Keratinocyte (primary cell): ENCODE measurements at regions not wholly inside any gene's neighbourhood (a gene's known extent, or its start where the extent isn't known, plus 50 kb on each side); places are given as distances from the start of the nearest gene placed in this dataset.

Experiments used
- DNase-seq: peaks from one replicate; pipeline ENCODE4 v3.0.0-alpha.2; 2011; ENCODE audit warnings: low read depth, missing footprints, low spot score
- FAIRE-seq: peaks from 2 replicates; lab custom pipeline; 2011; peaks lifted over from hg19 to GRCh38; lab: Jason Lieb, UNC
- H2AFZ ChIP-seq: 2 replicates; pipeline ENCODE4 v1.6.0; 2012; ENCODE audit warnings: low read length, control low read depth, inconsistent platforms; ENCODE audit not compliant: control insufficient read depth
- H3K27ac ChIP-seq: 2 replicates; pipeline ENCODE4 v1.5.1; 2011; ENCODE audit warnings: low read length; ENCODE audit not compliant: control insufficient read depth, insufficient read depth
- H3K27me3 ChIP-seq: 3 replicates; pipeline ENCODE4 v1.6.0; 2011; ENCODE audit warnings: low read length; ENCODE audit not compliant: control insufficient read depth, insufficient read depth; ENCODE audit errors: extremely low read depth
- H3K36me3 ChIP-seq, 2 experiments: 2 replicates in 1 of 2; 3 replicates in 1 of 2; pipeline ENCODE4 v1.5.1; 2011; ENCODE audit warnings: low read length in 2 of 2, mild to moderate bottlenecking in 1 of 2; ENCODE audit not compliant: control insufficient read depth in 2 of 2, insufficient read depth in 2 of 2; ENCODE audit errors: extremely low read depth in 1 of 2
- H3K4me1 ChIP-seq: 3 replicates; pipeline ENCODE4 v1.5.1; 2011; ENCODE audit warnings: low read length; ENCODE audit not compliant: control insufficient read depth, insufficient read depth; ENCODE audit errors: extremely low read depth
- H3K4me2 ChIP-seq: 3 replicates; pipeline ENCODE4 v1.6.0; 2011; ENCODE audit warnings: low read depth, low read length; ENCODE audit not compliant: control insufficient read depth, insufficient read depth; ENCODE audit errors: extremely low read depth
- H3K4me3 ChIP-seq, 3 experiments: fragments of 200-600 bp in 1 of 3; sonication (generic) in 1 of 3; 2 replicates in 2 of 3; 3 replicates in 1 of 3; pipeline ENCODE4 v1.5.1; 2011 to 2016; ENCODE audit warnings: low read length in 3 of 3, mild to moderate bottlenecking in 3 of 3, control low read depth in 2 of 3, inconsistent platforms in 1 of 3, low read depth in 1 of 3, mixed read lengths in 1 of 3, mixed run types in 1 of 3, moderate library complexity in 1 of 3; ENCODE audit not compliant: control insufficient read depth in 2 of 3, insufficient read depth in 2 of 3; ENCODE audit errors: extremely low read depth in 1 of 3
- H3K79me2 ChIP-seq: 2 replicates; pipeline ENCODE4 v1.6.0; 2012; ENCODE audit warnings: low read length; ENCODE audit not compliant: control insufficient read depth, insufficient read depth
- H3K9ac ChIP-seq: 3 replicates; pipeline ENCODE4 v1.6.0; 2011; ENCODE audit warnings: low read length; ENCODE audit not compliant: control insufficient read depth, insufficient read depth; ENCODE audit errors: extremely low read depth
- H3K9me1 ChIP-seq: 3 replicates; pipeline ENCODE4 v1.6.0; 2011; ENCODE audit warnings: low read length; ENCODE audit not compliant: control insufficient read depth, insufficient read depth; ENCODE audit errors: extremely low read depth
- H3K9me3 ChIP-seq: 2 replicates; pipeline ENCODE4 v1.5.1; 2012; ENCODE audit warnings: low read depth, low read length; ENCODE audit not compliant: control insufficient read depth
- H4K20me1 ChIP-seq: 3 replicates; pipeline ENCODE4 v1.6.0; 2011; ENCODE audit warnings: low read length; ENCODE audit not compliant: control insufficient read depth, insufficient read depth; ENCODE audit errors: extremely low read depth
- EZH2 ChIP-seq: IDR thresholded peaks from one replicate; pipeline ENCODE4 v1.6.1; 2012; ENCODE audit warnings: inconsistent platforms, mild to moderate bottlenecking, low read length, moderate library complexity
- dilution Hi-C: fragments of 300-500 bp; cut with MboI; formaldehyde crosslinking; loops from one replicate; pipeline ENCODE4 v1.7.0; 2020; ENCODE audit warnings: low sequenced_read_pairs; ENCODE audit not compliant: extremely low pct_ligation_motif_present
- TF ChIP-seq, protein P1 (sequence below), 3 experiments: IDR thresholded peaks in 1 of 3; conservative IDR thresholded peaks in 1 of 3; optimal IDR thresholded peaks in 1 of 3; 2 replicates in 2 of 3; 3 replicates in 1 of 3; pipeline versions ENCODE3 to v1.5.1; 2011; ENCODE audit warnings: low read length in 3 of 3, mild to moderate bottlenecking in 3 of 3, moderate library complexity in 2 of 3, control low read depth in 1 of 3, inconsistent platforms in 1 of 3; ENCODE audit not compliant: insufficient read depth in 2 of 3; ENCODE audit errors: extremely low read depth in 1 of 3

DNA sequence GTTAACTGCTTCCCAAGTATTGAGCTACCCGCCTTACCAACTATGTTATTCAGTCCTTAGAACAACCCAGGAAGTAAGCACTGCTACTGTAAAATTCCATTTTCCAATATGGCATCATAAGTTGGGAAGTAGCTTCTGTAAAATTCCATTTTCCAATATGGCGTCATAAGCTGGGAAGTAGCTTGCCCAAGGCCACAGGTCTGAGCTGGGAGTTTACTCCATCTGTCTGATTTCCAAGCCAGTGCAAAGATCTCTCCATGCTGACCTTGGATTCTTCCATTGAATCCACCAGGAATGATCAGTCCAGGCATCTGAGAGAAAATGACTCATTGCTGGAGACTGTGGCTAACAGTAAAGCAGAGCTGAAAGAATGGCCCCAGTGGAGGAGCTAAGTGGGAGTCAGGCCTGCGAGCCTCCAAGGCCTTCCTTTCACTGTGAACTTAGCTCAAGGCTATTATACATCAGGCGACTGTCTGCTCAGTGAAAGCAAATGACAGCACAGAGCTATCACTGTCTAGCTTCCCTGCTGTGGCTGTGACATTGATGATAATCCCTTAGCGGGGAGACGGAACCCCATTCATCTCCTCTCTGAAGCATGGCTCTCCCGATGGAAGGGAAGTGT lies 430.4 kb downstream of the HAPSTR1 start:
- FAIRE-seq, result no peak
- Histone ChIP-seq H3K9ac (no peak overlapping the region), H3K9me1 (no peaks in the 10 kb centered on the region), H3K4me3 (no peak overlapping the region), H3K4me2 (no peak overlapping the region), H3K27ac (no peak overlapping the region), H3K4me1 (no peaks in the 10 kb centered on the region), H3K27me3 (no peaks in the 10 kb centered on the region), H4K20me1 (no peaks in the 10 kb centered on the region), H3K79me2 (no peaks in the 10 kb centered on the region), H2AFZ (no peak overlapping the region), H3K9me3 (no peaks in the 10 kb centered on the region), H3K36me3 (no peaks in the 10 kb centered on the region)
- dilution Hi-C loops, result no loop called here
- TF ChIP-seq EZH2, result no peak
- TF ChIP-seq, protein P1, sequence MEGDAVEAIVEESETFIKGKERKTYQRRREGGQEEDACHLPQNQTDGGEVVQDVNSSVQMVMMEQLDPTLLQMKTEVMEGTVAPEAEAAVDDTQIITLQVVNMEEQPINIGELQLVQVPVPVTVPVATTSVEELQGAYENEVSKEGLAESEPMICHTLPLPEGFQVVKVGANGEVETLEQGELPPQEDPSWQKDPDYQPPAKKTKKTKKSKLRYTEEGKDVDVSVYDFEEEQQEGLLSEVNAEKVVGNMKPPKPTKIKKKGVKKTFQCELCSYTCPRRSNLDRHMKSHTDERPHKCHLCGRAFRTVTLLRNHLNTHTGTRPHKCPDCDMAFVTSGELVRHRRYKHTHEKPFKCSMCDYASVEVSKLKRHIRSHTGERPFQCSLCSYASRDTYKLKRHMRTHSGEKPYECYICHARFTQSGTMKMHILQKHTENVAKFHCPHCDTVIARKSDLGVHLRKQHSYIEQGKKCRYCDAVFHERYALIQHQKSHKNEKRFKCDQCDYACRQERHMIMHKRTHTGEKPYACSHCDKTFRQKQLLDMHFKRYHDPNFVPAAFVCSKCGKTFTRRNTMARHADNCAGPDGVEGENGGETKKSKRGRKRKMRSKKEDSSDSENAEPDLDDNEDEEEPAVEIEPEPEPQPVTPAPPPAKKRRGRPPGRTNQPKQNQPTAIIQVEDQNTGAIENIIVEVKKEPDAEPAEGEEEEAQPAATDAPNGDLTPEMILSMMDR (optimal IDR thresholded peaks at IDR 0.05 in 1 of 3, IDR thresholded peaks at IDR 0.05 in 1 of 3, conservative IDR thresholded peaks at IDR 0.05 in 1 of 3; ENCODE audit: extremely low read depth in 1 of 3, insufficient read depth in 2 of 3, low read length in 3 of 3), result no peak
- no peak for DNase-seq

DNA sequence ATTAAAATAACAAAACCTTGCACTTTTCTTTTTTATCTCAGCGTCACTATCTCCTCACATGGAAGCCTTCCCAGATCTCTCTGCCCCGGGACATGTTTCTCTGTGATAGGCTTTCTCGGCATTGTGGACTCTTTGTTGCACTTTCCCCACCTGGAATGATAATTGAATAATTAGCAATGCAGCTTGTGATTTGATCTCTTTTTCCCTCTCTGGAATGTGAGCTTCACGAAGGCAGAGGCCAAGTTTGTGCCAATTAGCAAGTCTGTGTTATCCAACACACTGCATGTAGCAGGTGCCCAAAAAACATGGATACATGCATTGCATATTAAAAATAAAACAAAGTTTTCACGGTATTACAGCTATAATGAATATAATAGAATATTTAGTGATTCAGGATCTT lies 431.2 kb downstream of the HAPSTR1 start:
- DNase-seq, result no peak
- H3K4me1 ChIP-seq, result no peaks in the 10 kb centered on the region
- TF ChIP-seq EZH2, result no peak
- TF ChIP-seq, protein P1 (optimal IDR thresholded peaks at IDR 0.05 in 1 of 3, IDR thresholded peaks at IDR 0.05 in 1 of 3, conservative IDR thresholded peaks at IDR 0.05 in 1 of 3; ENCODE audit: extremely low read depth in 1 of 3, insufficient read depth in 2 of 3, low read length in 3 of 3), result no peak
- no peak overlapping the region for H3K4me2 ChIP-seq
- H3K9me1 ChIP-seq, result no peaks in the 10 kb centered on the region
- H3K79me2 ChIP-seq, result no peaks in the 10 kb centered on the region
- no peak overlapping the region for H3K4me3 ChIP-seq
- H3K9me3 ChIP-seq, result no peaks in the 10 kb centered on the region
- H4K20me1 ChIP-seq, result no peaks in the 10 kb centered on the region
- FAIRE-seq, result no peak
- no peaks in the 10 kb centered on the region for H3K27me3 ChIP-seq
- no peak overlapping the region for H2AFZ ChIP-seq
- dilution Hi-C loops, result no loop called here
- H3K9ac ChIP-seq, result no peak overlapping the region
- H3K27ac ChIP-seq, result no peak overlapping the region
- H3K36me3 ChIP-seq, result no peaks in the 10 kb centered on the region
